Esophagus muscularis mucosa (tissue), 4 donors: ENCODE measurements at regions not wholly inside any gene's neighbourhood (a gene's known extent, or its start where the extent isn't known, plus 50 kb on each side); places are given as distances from the start of the nearest gene placed in this dataset.
A peak's percentile ranks its signal among the peaks of the same experiment; 100 is the strongest.

Experiments
- DNase-seq: peaks from one replicate; pipeline ENCODE4 v3.0.0-alpha.2; 2017; ENCODE audit errors: extremely low spot score
- H3K27ac ChIP-seq, 4 donors: fragments of 200-600 bp; sonication (generic); replicated peaks in 1 of 4; 1 replicate in 3 of 4; 2 replicates in 1 of 4; pipeline ENCODE4 v1.5.1; 2016 to 2019; ENCODE audit warnings: mild to moderate bottlenecking in 1 of 4
- H3K27me3 ChIP-seq, 4 donors: fragments of 200-600 bp; sonication (generic); one replicate each; pipeline versions ENCODE4 v1.5.1 to v1.6.0; 2016 to 2019
- H3K36me3 ChIP-seq, 4 donors: fragments of 200-600 bp; sonication (generic); one replicate each; pipeline ENCODE4 v1.5.1; 2016 to 2019
- H3K4me1 ChIP-seq, 4 donors: fragments of 200-600 bp; sonication (generic); one replicate each; pipeline ENCODE4 v1.5.1; 2016 to 2019
- H3K4me3 ChIP-seq, 4 donors: fragments of 200-600 bp; sonication (generic); 1 replicate in 2 of 4; 2 replicates in 2 of 4; pipeline ENCODE4 v1.5.1; 2016 to 2019; ENCODE audit warnings: mild to moderate bottlenecking in 4 of 4, moderate library complexity in 1 of 4
- H3K9me3 ChIP-seq, 4 donors: fragments of 200-600 bp; sonication (generic); 1 replicate in 3 of 4; 2 replicates in 1 of 4; pipeline ENCODE4 v1.5.1; 2016 to 2019
- CTCF ChIP-seq, 3 experiments: fragments of 200-600 bp in 2 of 3; fragments of 450-650 bp in 1 of 3; sonication (generic) in 2 of 3; IDR thresholded peaks; one replicate each; pipeline ENCODE4 v1.5.1; 2017 to 2019; ENCODE audit warnings: antibody characterized with exemption in 3 of 3, mild to moderate bottlenecking in 2 of 3, moderate library complexity in 1 of 3
- EP300 ChIP-seq: sonication (generic); formaldehyde crosslinking; IDR thresholded peaks from one replicate; pipeline ENCODE4 v1.6.1; 2017; ENCODE audit warnings: antibody characterized with exemption
- POLR2A ChIP-seq: fragments of 450-650 bp; IDR thresholded peaks from one replicate; pipeline ENCODE4 v1.6.1; 2017; ENCODE audit warnings: antibody characterized with exemption, moderate library complexity, mild to moderate bottlenecking, low read depth
- POLR2AphosphoS5 ChIP-seq, 2 donors: sonication (generic); formaldehyde crosslinking; IDR thresholded peaks; one replicate each; pipeline ENCODE4 v1.6.1; 2017; ENCODE audit warnings: antibody characterized with exemption in 2 of 2
- WGBS: methylation state at CpG from one replicate; pipeline ENCODE4 v1.1.5; 2018; 5-methylcytosine and 5-hydroxymethylcytosine counted together
- intact Hi-C: fragments of 100-400 bp; cut with DNase I; formaldehyde crosslinking; loops from one replicate; pipeline ENCODE4 v1.15.1; 2023

DNA sequence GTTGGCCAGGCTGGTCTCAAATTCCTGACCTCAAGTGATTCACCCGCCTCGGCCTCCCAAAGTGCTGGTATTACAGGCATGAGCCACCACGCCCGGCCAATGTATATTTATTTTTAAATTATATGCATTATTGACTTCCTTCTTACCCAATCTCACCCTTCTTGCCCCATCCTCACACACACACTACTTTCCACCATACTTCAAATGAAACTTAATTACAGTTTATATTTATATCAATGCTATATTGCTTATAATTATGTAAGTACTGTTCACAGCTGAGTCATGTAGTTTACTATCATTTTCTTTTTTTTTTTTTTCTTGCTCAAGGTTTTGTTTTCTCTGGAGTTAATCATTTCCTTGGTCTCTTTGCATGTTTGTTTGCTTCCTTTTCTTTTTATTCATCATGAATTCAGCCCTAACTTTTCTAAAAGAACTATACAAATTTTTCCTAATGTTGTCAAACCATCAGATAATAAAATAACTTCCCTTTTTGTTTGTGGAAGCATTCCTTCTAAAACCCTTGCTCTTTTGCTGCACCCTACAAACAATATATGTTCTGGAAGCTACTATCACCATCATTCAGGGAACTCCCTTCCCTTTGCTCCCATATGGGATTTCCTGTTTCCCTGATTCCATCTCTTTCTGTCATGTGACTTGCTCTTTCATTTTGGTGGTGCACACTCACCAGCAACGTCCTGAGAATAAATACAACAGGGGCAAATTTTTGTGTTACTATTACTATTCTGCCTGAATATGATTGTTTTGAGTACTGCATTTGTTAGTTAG lies 201.7 kb upstream of the SASH1 start:
- Histone ChIP-seq H3K36me3 (no peaks in the 10 kb centered on the region), H3K4me1 (no peaks in the 10 kb centered on the region), H3K4me3 (no peak overlapping the region), H3K9me3 (peaks cover 0 to 4% (median 0%) of the 10 kb centered on the region in 4 donors), H3K27ac (no peak overlapping the region), H3K27me3 (no peaks in the 10 kb centered on the region)
- TF ChIP-seq CTCF (IDR thresholded peaks at IDR 0.05): no peak
- no peak for TF ChIP-seq POLR2AphosphoS5 (IDR thresholded peaks at IDR 0.05)
- TF ChIP-seq POLR2A: no peak
- no peak for TF ChIP-seq EP300
- 75% methylated on average over 5 of the region's 5 CpGs for WGBS
- no peak for DNase-seq
- intact Hi-C loops: no loop called here

- TF ChIP-seq EP300 (no peak), CTCF (IDR thresholded peaks at IDR 0.05) (no peak), POLR2AphosphoS5 (IDR thresholded peaks at IDR 0.05) (no peak), POLR2A (no peak)
- H3K4me1 ChIP-seq: no peaks in the 10 kb centered on the region
- H3K4me3 ChIP-seq: no peak overlapping the region
- no peaks in the 10 kb centered on the region for H3K36me3 ChIP-seq
- intact Hi-C loops: no loop called here
- H3K9me3 ChIP-seq: peaks cover 0 to 4% (median 0%) of the 10 kb centered on the region in 4 donors
- WGBS: 91% methylated on average over 2 of the region's 2 CpGs
- no peaks in the 10 kb centered on the region for H3K27me3 ChIP-seq
- no peak overlapping the region for H3K27ac ChIP-seq
- no peak for DNase-seq
Observed at GRCh38 chr6:148142821-148143220, 199.8 kb upstream of the SASH1 start.

GRCh38 chr6:148143771-148144170 lies 198.9 kb upstream of the SASH1 start:
- H3K9me3 ChIP-seq: no peaks in the 10 kb centered on the region
- WGBS: 81% methylated on average over 7 of the region's 7 CpGs
- no peaks in the 10 kb centered on the region for H3K4me1 ChIP-seq
- intact Hi-C loops: no loop called here
- H3K27ac ChIP-seq: no peak overlapping the region
- no peak overlapping the region for H3K4me3 ChIP-seq
- H3K36me3 ChIP-seq: no peaks in the 10 kb centered on the region
- H3K27me3 ChIP-seq: no peaks in the 10 kb centered on the region
- no peak for DNase-seq
- no peak for TF ChIP-seq EP300
- no peak for TF ChIP-seq POLR2A
- TF ChIP-seq POLR2AphosphoS5 (IDR thresholded peaks at IDR 0.05): no peak
- TF ChIP-seq CTCF (IDR thresholded peaks at IDR 0.05): no peak

GRCh38 chr6:148144917-148145521 lies 197.6 kb upstream of the SASH1 start:
- WGBS: 21% methylated on average over 8 of the region's 8 CpGs
- no peaks in the 10 kb centered on the region for H3K36me3 ChIP-seq
- H3K4me1 ChIP-seq: no peaks in the 10 kb centered on the region
- H3K4me3 ChIP-seq: peak overlapping the region in 3 of 4 donors; percentile 33 to 34 (median 33)
- TF ChIP-seq CTCF (IDR thresholded peaks at IDR 0.05) (peak; percentile 75 to 83 (median 83)), POLR2AphosphoS5 (IDR thresholded peaks at IDR 0.05) (peak in 1 of 2 donors; percentile 5), EP300 (no peak)
- H3K27ac ChIP-seq: no peak overlapping the region
- no peak for DNase-seq
- no peaks in the 10 kb centered on the region for H3K27me3 ChIP-seq
- no peaks in the 10 kb centered on the region for H3K9me3 ChIP-seq
- intact Hi-C loops: no loop called here
